ENCODE measurements at regions not wholly inside any gene's neighbourhood (a gene's known extent, or its start where the extent isn't known, plus 50 kb on each side); places are given as distances from the start of the nearest gene placed in this dataset.
"Not testable (repeated sequence)": the region's sequence is repeated elsewhere in the genome, so short reads cannot be mapped to it uniquely, and the experiment has no call there.

- DNase-seq (ENCODE audit: low read depth, low spot score) = no peak
Observed at GRCh38 chr11:82536706-82537105, 197.0 kb downstream of the FAM181B start.

- DNase-seq (ENCODE audit: low read depth, low spot score) = peak; percentile 17
Observed at GRCh38 chr11:82533628-82534327, 199.9 kb downstream of the FAM181B start.

GRCh38 chr11:82529936-82530335 is 203.7 kb downstream of the FAM181B start:
- DNase-seq (ENCODE audit: low read depth, low spot score) = no peak

GRCh38 chr11:82527081-82527584 is 206.5 kb downstream of the FAM181B start:
- DNase-seq (ENCODE audit: low read depth, low spot score) = no peak

GRCh38 chr11:82523141-82523540 is 210.5 kb downstream of the FAM181B start:
- DNase-seq (ENCODE audit: low read depth, low spot score) = peak; percentile 5

- no peak for DNase-seq (ENCODE audit: low read depth, low spot score)
Observed at GRCh38 chr11:82521427-82521826, 212.2 kb downstream of the FAM181B start.

GRCh38 chr11:82507288-82507687 is 226.4 kb downstream of the FAM181B start:
- DNase-seq (ENCODE audit: low read depth, low spot score) = no peak

- no peak for DNase-seq (ENCODE audit: low read depth, low spot score)
Observed at GRCh38 chr11:82505379-82505778, 228.3 kb downstream of the FAM181B start.

GRCh38 chr11:82501174-82501573 is 232.5 kb downstream of the FAM181B start:
- not testable (repeated sequence) for DNase-seq (ENCODE audit: low read depth, low spot score)

GRCh38 chr11:82494988-82495432 is 238.7 kb downstream of the FAM181B start:
- DNase-seq (ENCODE audit: low read depth, low spot score) = peak; percentile 7

- no peak for DNase-seq (ENCODE audit: low read depth, low spot score)
Observed at GRCh38 chr11:82474876-82475275, 258.8 kb downstream of the FAM181B start.

- DNase-seq (ENCODE audit: low read depth, low spot score) = peak; percentile 5
Observed at GRCh38 chr11:82465481-82465880, 268.2 kb downstream of the FAM181B start.

- no peak for DNase-seq (ENCODE audit: low read depth, low spot score)
Observed at GRCh38 chr11:82462608-82463242, 270.9 kb downstream of the FAM181B start.

GRCh38 chr11:82458761-82459160 is 274.9 kb downstream of the FAM181B start:
- DNase-seq (ENCODE audit: low read depth, low spot score) = no peak

GRCh38 chr11:82458147-82458546 is 275.5 kb downstream of the FAM181B start:
- no peak for DNase-seq (ENCODE audit: low read depth, low spot score)

GRCh38 chr11:82450996-82451395 is 282.7 kb downstream of the FAM181B start:
- DNase-seq (ENCODE audit: low read depth, low spot score) = no peak

- DNase-seq (ENCODE audit: low read depth, low spot score) = no peak
Observed at GRCh38 chr11:82406611-82407010, 327.1 kb downstream of the FAM181B start.

- DNase-seq (ENCODE audit: low read depth, low spot score) = no peak
Observed at GRCh38 chr11:82405421-82405820, 328.2 kb downstream of the FAM181B start.

GRCh38 chr11:82404981-82405380 is 328.7 kb downstream of the FAM181B start:
- no peak for DNase-seq (ENCODE audit: low read depth, low spot score)

GRCh38 chr11:82403640-82404305 is 329.9 kb downstream of the FAM181B start:
- no peak for DNase-seq (ENCODE audit: low read depth, low spot score)

- peak; percentile 59 for DNase-seq (ENCODE audit: low read depth, low spot score)
Observed at GRCh38 chr11:82398300-82398815, 335.3 kb downstream of the FAM181B start.

GRCh38 chr11:82396639-82397038 is 337.0 kb downstream of the FAM181B start:
- DNase-seq (ENCODE audit: low read depth, low spot score) = not testable (repeated sequence)
